A673 (cell line): ENCODE measurements at regions not wholly inside any gene's neighbourhood (a gene's known extent, or its start where the extent isn't known, plus 50 kb on each side); places are given as distances from the start of the nearest gene placed in this dataset.

Source experiments
- EZH2 ChIP-seq: fragments of 200-600 bp; sonication (generic); IDR thresholded peaks from 2 replicates; pipeline ENCODE4 v1.6.1; 2017; ENCODE audit warnings: borderline replicate concordance, low read depth, mild to moderate bottlenecking, mixed read lengths, antibody characterized with exemption, low read length; ENCODE audit not compliant: poor library complexity, severe bottlenecking
- TF ChIP-seq, protein P1 (sequence below): fragments of 300-800, 200-600 bp; sonication (generic); conservative IDR thresholded peaks from 2 replicates; pipeline ENCODE4 v1.5.1; 2017; ENCODE audit warnings: low read depth, mild to moderate bottlenecking, antibody characterized with exemption, low read length, moderate library complexity, mixed read lengths

DNA sequence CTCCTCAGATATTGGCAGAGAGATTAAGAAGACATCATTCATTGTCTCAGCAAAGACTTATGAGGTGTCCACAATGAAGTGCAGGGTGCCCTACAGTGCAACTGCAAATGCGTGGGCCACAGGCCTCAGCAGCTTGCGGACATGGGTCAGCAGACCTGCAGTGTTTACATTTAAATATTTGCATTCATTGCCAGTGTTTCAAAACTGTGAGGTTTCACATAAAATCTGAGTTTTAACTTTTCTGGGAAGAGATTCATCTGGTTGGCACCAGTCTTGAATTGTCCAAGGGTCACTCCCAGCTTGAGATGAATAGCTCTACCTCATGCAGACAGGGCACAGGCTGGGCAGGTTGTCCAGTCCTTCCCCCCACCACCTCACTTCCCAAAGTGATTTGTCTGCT lies 286.8 kb upstream of the DUSP10 start:
- TF ChIP-seq, protein P1, sequence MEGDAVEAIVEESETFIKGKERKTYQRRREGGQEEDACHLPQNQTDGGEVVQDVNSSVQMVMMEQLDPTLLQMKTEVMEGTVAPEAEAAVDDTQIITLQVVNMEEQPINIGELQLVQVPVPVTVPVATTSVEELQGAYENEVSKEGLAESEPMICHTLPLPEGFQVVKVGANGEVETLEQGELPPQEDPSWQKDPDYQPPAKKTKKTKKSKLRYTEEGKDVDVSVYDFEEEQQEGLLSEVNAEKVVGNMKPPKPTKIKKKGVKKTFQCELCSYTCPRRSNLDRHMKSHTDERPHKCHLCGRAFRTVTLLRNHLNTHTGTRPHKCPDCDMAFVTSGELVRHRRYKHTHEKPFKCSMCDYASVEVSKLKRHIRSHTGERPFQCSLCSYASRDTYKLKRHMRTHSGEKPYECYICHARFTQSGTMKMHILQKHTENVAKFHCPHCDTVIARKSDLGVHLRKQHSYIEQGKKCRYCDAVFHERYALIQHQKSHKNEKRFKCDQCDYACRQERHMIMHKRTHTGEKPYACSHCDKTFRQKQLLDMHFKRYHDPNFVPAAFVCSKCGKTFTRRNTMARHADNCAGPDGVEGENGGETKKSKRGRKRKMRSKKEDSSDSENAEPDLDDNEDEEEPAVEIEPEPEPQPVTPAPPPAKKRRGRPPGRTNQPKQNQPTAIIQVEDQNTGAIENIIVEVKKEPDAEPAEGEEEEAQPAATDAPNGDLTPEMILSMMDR: no peak
- TF ChIP-seq EZH2: no peak
